NCI-H2227 treated with DMSO at 0.1 percent for 48 hours (cell line): ENCODE measurements at regions not wholly inside any gene's neighbourhood (a gene's known extent, or its start where the extent isn't known, plus 50 kb on each side); places are given as distances from the start of the nearest gene placed in this dataset.

Experiments
- DNase-seq: peaks from one replicate; lab custom pipeline; 2025; lab: John Stamatoyannopoulos, UW

GRCh38 chr16:51592001-51592501 lies 441.0 kb upstream of the SALL1 start:
- no peak for DNase-seq

GRCh38 chr16:51591480-51591879 lies 440.4 kb upstream of the SALL1 start:
- DNase-seq: no peak

DNA sequence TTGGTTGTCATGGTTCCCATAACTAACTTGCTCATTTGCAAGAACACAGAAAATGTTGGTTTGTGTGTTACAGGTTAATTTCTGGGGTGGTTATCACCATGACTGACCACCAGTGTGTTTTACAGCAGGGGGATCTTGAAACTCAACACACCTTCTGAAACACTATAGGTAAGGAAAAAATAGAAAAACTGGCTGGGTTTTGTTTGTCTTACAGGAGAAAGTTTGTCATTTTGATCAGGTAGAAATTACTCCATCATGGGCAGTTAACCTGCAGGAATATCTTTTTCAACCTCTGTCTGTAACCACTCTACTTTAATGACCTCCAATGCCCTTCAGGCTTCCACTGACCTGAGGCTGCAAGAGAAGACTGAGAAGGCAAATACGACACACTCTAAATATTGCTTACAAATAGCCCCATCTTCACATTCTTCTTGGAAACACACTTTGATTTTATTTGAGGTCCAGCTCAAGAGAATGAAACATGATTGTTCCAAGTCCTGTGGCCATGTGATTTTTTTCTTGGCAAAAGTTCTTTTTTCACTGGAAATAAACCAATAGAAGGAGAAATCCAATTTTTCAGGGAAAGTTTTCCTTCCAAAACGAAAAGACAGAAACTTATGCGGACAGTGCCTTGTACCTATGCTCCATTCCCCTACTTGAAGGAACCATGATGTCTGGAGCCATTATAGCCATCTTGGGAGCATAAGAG lies 428.7 kb upstream of the SALL1 start:
- DNase-seq: no peak

GRCh38 chr16:51577621-51578303 lies 426.7 kb upstream of the SALL1 start:
- DNase-seq: no peak

GRCh38 chr16:51576498-51577195 lies 425.6 kb upstream of the SALL1 start:
- no peak for DNase-seq

GRCh38 chr16:51573191-51573590 lies 422.1 kb upstream of the SALL1 start:
- no peak for DNase-seq

- DNase-seq: no peak
Observed at GRCh38 chr16:51569203-51569931, 418.3 kb upstream of the SALL1 start.

DNA sequence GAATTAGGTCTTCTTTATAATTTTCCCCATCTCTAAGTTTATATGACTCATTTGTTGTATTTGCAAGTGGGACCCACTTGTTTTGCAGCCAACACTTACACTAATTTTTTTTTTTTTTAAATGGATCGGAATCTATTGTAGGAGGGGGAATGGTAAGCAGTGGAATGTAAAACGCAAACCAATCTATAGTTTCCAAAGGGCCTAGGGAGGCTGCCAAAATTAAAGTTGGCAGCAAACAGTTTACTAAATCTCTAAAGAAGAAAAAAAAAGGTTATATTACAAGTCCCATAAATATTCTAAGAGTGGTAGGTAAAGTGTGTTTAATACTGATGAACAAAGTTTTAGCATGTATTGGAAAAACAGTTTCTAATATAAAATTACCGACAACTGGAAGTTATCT lies 416.8 kb upstream of the SALL1 start:
- no peak for DNase-seq

- DNase-seq: no peak
Observed at GRCh38 chr16:51565184-51565583, 414.1 kb upstream of the SALL1 start.

- no peak for DNase-seq
Observed at GRCh38 chr16:51562891-51563290, 411.8 kb upstream of the SALL1 start.

GRCh38 chr16:51559901-51560300 lies 408.8 kb upstream of the SALL1 start:
- no peak for DNase-seq

GRCh38 chr16:51557670-51558069 lies 406.6 kb upstream of the SALL1 start:
- no peak for DNase-seq

GRCh38 chr16:51556694-51557340 lies 405.7 kb upstream of the SALL1 start:
- DNase-seq: no peak

GRCh38 chr16:51553910-51554309 lies 402.8 kb upstream of the SALL1 start:
- no peak for DNase-seq

DNA sequence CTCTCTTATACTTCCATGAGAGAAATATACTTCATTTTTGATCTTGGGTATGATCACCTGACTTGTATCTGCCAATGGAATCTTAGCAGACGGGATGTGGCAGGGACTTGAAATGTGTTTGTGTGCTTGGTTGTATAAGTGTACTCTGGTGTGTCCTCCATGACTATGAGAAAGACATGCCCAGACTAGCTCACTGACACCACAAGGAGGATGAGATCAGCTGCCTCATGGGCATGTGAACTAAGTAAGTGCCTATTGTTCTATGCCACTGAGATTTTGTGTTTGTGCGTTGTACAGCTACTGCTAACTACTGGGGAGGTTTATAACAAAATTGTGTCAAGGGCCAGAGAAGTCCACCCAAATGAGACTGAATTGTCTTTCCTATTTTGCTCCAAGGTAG lies 402.2 kb upstream of the SALL1 start:
- DNase-seq: no peak

DNA sequence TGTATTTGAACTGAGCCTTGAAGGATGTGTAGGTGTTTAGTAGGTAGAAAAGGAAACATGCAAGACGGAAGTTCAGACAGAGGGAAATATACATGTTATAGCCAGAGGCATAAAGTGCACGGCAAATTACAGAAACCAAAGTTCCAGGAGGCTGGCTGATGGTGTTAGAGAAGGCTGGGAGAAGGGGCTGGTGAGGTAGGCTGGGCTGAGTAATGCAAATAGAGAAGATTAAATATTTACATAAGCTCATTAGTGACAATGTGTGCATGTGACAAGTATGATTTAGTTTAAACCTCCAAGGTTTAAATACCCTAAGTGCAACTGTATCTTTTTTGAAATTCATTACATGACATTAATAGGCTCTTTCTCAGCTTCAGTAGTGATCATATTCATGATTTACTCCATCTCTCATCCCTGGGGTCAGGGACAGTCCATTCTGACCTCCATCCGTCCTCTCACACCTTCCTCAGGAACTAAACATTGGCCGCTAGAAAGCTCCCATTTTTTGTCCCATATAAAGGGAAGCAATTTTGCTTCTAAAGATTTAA lies 399.8 kb upstream of the SALL1 start:
- DNase-seq: no peak

- no peak for DNase-seq
Observed at GRCh38 chr16:51549836-51550235, 398.8 kb upstream of the SALL1 start.

- DNase-seq: no peak
Observed at GRCh38 chr16:51545951-51546350, 394.9 kb upstream of the SALL1 start.

- DNase-seq: no peak
Observed at GRCh38 chr16:51544851-51545467, 393.9 kb upstream of the SALL1 start.

- no peak for DNase-seq
Observed at GRCh38 chr16:51543971-51544370, 392.9 kb upstream of the SALL1 start.
